GM19467 (cell line): ENCODE measurements at regions not wholly inside any gene's neighbourhood (a gene's known extent, or its start where the extent isn't known, plus 50 kb on each side); places are given as distances from the start of the nearest gene placed in this dataset.

Experiments used
- ATAC-seq: cut with Tn5 transposase; IDR thresholded peaks from one replicate; pipeline ENCODE4 v1.9.1; 2021; ENCODE audit warnings: mild to moderate bottlenecking, moderate library complexity; ENCODE audit not compliant: unreplicated experiment

GRCh38 chr6:14621518-14621917 lies 503.9 kb downstream of the CD83 start:
- ATAC-seq, result no peak

- no peak for ATAC-seq
Measured at GRCh38 chr6:14622085-14622484, 504.5 kb downstream of the CD83 start.

- no peak for ATAC-seq
Measured at GRCh38 chr6:14622909-14623505, 505.4 kb downstream of the CD83 start.

GRCh38 chr6:14625173-14625895 lies 507.8 kb downstream of the CD83 start:
- no peak for ATAC-seq

DNA sequence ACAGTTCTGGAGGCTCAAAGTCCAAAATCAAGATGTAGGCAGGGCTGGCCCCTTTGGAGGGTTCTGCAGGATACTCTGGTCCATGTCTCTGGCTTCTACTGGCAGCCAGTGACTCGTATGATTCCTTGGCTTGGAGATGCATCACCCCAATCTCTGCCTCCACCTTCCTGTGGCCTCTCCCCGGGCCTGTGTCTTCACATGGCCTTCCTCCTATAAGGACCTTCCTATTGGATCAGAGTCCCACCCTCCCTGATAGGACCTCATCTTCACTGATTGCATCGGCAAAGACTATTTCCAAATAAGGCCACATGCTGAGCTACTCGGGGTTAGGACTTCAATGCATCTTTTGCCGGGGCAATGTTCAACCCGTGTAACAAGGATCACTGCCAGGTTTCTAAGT lies 509.0 kb downstream of the CD83 start:
- ATAC-seq, result no peak

- ATAC-seq, result no peak
Measured at GRCh38 chr6:14630016-14630415, 512.4 kb downstream of the CD83 start.

DNA sequence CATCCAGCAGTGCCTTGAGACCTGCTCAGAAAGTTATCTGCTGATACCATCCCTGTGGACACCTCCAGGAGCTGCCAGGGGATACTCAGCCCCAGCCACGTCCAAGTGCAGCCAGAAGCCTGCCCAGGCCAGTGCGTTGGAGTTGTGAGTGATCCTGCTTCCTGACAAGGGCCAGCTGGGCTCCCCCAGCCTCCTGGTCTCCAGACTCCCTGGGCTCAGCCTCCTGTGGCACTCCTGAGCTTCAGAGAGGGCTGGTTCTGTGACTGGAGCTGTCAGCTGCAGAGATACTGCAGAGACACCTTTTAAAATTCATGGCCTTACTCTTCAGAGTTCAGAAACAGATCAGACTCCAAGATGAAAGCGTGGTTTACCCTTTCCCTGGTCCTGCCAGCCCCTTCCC lies 515.9 kb downstream of the CD83 start:
- no peak for ATAC-seq

DNA sequence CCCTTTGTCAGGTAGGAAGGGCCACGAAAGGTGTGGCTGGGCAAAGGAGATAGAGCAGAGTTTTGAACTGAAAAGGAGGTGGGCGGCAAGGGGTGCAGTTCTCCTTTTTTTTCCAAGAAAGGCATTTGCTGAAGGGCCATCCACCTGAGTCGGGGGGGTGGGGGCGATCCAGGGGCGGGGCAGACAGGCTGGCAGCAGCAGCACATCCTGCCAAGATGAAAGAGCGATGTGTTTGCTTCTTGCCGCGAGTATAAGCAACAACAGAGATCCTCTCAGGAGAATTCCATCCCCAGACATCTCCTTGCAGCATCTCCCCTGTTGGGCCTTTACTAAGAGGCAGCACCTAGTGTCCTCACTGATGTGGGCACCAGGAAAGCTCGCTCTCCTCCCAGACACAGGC lies 516.5 kb downstream of the CD83 start:
- no peak for ATAC-seq

GRCh38 chr6:14635195-14635594 lies 517.6 kb downstream of the CD83 start:
- no peak for ATAC-seq

DNA sequence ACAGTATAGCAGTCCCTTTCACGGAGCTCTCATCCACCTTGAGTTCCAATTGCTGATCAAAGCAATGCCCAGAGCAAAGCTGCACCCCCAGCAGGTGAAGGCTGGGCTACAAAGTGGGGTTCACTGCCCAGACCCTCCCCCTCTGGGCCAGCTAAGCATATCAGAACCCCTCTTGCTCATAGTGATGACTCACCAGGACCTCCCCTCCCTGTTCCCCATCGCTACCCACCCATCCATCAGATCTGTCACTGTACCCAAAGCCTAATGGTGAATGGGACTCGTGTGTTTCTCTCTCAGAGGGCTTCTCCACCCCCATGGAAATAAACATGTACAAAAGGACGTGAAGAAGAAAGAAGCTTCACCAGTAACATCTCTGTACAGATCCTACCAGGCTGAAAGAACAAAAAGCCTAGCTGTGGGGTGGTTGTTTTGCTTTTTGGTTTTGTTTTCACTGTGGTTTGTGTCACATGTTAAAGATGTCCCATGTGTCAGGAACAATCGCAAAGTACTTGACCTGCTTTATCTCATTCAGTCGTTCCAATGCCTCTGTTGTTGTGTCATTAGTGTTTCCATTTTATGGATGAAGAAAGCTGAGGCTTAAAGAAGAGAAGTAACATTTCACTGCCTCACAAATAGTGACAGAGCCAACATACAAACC lies 518.5 kb downstream of the CD83 start:
- no peak for ATAC-seq

- ATAC-seq, result no peak
Measured at GRCh38 chr6:14638435-14638905, 520.9 kb downstream of the CD83 start.

DNA sequence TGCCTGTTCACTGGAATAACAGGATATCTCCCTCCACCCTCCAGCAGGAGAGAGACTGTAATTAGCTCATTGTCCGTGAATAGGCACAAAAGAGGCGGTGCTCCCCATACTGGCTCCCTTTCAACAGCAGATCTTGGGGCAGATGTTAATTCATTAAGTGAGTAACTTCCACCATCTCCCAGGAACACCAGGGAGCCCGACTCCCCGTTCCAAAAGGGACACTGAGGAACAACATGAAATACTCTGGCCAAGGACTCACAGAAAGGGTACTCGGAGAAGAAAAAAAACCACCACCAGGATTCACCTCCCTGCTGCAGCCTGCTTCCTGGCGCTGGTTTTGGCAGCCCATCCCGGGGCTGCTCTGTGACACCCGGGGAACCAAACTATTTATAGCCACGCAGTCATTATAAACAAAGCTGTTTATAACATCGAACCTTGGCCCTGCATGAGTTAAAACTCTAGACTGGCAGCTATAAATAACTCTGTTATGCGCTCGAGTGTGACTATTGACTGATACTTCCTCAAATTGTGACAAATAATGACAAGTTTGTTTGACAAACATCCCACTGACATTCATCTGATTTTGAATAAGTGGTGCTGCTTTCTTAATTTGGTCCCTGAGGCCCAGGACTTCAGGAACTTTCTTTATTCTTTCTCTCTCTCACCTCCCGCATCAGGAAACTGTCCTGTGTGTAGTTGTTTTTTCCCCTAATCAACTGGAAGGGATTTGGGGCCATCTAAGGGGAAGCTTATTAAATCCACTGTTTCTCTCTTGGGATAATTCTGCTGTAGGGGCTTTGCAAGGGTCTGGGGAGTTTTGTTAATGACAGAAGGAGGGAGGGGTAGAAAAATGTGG lies 521.6 kb downstream of the CD83 start:
- ATAC-seq, result no peak

- no peak for ATAC-seq
Measured at GRCh38 chr6:14639983-14640599, 522.5 kb downstream of the CD83 start.

DNA sequence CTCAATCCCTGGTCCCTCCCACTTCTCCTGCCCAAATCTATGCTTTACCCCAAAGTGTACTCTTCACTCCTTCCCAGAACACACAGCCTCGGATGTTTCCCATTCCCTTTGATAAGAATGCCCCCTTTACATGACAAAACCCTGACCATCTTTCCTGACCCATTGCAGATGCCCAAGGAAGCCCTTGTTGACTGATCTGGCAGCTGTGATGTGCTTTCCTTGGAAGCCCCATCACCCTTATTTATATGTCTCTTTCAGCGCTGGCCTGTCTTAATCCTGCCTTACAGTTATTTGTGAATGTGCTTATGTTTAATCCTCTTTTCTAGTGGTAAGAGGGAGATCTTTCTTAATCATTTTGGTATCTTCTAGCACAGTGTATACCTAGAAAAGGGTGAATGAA lies 523.1 kb downstream of the CD83 start:
- ATAC-seq, result no peak

- ATAC-seq, result no peak
Measured at GRCh38 chr6:14641423-14642135, 524.0 kb downstream of the CD83 start.

DNA sequence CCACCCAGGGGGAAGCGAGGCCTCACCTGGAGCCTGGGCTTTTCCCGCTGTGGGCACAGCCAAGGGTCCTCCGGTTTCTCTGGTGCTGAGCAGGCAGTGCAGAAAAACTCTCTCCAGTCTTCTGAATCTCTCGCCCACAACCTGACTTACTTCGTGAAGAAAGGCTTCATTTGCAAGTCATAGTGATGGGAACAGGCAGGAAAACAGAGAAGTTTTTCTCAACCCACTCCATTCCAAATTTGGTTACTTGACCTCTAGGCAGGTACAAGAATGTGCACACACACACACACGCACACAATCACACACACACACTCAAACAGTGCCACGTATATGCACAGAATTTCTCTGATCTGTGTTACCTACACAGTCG lies 524.5 kb downstream of the CD83 start:
- no peak for ATAC-seq

DNA sequence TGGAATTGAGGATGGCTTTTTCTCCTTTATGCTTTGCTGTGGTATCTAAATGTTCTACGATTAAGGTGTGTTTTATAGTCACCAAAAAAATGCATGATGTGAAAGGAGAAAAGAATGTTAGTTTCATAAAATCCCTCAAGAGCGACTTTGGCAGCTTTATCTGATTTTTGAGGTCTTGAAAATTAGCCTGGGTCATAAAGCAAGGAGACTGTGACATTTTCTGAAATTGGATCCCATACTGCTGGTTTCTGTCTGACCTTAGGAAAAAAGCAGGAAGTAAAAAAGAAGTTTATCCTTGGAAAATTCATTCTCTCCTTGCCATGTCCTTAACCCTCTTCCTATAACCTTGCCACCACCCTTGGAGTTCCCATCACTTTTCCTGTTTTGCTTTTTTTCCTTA lies 525.3 kb downstream of the CD83 start:
- ATAC-seq, result no peak

DNA sequence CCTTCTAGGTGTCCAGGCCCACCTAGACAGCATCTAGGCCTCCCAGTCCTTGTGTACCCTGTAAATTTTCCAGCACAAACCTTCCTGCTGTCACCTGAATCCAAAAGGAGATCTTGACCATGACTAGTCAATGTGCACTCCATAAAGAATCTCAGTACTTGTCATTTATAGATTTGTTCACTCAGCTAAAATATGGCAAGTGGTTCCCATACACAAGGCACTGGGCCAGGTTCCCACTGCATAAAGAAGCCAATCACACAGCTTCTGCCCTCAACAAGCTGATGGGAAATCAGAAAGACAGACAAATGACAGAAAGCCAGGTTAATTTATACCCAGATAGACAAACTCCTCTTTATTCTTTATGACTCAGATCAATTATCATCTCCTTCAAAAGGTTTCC lies 526.8 kb downstream of the CD83 start:
- ATAC-seq, result no peak

DNA sequence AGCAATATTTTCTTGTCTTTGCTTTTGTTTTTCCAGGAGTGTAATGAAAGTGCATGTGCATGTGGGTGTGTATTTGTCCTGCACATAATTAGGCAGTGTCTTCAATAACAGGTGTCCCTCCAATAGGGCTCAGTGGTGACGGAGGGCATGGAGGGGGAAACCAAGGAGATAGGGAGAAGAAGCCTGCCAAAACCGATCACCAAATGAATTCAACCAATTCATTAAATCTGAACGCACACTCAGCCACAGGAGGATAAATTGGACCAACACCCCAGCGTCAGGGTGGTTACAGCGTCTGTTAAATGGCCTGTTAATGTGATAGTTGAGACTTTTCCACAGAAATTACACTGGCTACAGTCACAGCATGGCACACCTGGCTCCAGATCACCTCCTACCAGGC lies 527.6 kb downstream of the CD83 start:
- ATAC-seq, result no peak

GRCh38 chr6:14645841-14646240 lies 528.3 kb downstream of the CD83 start:
- no peak for ATAC-seq
